Fibroblast of mammary gland (primary cell): ENCODE measurements at regions not wholly inside any gene's neighbourhood (a gene's known extent, or its start where the extent isn't known, plus 50 kb on each side); places are given as distances from the start of the nearest gene placed in this dataset.

ENCODE experiments used
- DNase-seq: peaks from one replicate; pipeline ENCODE4 v3.0.0-alpha.2; 2010; ENCODE audit warnings: low read depth
- H3K4me3 ChIP-seq: 2 replicates; pipeline ENCODE4 v1.5.1; 2011; ENCODE audit warnings: low read depth, mild to moderate bottlenecking, low read length, moderate library complexity; ENCODE audit not compliant: control insufficient read depth
- TF ChIP-seq, protein P1 (sequence below): conservative IDR thresholded peaks from 2 replicates; pipeline ENCODE4 v1.5.1; 2011; ENCODE audit warnings: low read depth, low read length, inconsistent platforms; ENCODE audit not compliant: control insufficient read depth, insufficient read depth

DNA sequence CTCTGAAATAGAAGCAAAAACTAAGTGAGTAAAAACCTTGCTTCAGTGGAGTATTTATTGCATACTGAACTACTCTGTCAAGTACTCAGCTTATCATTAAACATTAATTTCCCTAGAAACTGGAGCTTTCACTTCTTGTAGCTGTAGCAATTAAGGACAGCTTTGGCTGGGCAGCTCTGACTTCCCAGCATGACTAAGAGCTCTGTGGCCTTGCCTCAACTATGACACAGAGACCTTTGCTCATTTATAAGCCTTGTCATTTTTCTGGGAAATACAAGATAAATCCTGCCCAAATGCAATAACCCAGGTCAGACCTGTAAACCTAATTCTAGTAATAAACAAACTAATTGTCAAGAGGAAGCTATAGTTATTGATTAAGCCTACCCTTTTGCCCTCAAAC is 65.4 kb upstream of the STK32A start:
- no peak overlapping the region for H3K4me3 ChIP-seq
- peak; percentile 85 for DNase-seq
- TF ChIP-seq, protein P1, sequence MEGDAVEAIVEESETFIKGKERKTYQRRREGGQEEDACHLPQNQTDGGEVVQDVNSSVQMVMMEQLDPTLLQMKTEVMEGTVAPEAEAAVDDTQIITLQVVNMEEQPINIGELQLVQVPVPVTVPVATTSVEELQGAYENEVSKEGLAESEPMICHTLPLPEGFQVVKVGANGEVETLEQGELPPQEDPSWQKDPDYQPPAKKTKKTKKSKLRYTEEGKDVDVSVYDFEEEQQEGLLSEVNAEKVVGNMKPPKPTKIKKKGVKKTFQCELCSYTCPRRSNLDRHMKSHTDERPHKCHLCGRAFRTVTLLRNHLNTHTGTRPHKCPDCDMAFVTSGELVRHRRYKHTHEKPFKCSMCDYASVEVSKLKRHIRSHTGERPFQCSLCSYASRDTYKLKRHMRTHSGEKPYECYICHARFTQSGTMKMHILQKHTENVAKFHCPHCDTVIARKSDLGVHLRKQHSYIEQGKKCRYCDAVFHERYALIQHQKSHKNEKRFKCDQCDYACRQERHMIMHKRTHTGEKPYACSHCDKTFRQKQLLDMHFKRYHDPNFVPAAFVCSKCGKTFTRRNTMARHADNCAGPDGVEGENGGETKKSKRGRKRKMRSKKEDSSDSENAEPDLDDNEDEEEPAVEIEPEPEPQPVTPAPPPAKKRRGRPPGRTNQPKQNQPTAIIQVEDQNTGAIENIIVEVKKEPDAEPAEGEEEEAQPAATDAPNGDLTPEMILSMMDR, result no peak

DNA sequence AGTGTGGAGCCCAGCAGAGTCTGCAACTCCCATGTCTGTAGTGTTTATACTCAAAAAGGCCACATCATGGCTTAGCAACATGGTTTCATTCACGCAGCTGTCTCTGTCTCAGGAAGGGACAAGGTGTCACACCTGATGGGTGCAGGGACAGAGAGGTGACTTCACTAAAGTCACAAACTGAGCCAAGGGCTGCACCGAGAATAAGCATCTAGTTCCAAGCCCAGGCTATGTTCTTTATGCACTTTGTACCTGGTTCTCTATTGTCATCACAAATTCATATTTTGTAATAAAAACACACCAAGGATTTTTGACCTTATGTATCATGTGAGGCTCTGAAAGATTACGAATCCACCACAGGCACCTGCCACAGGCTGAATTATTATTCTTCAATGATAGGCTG is 64.9 kb upstream of the STK32A start:
- no peak overlapping the region for H3K4me3 ChIP-seq
- TF ChIP-seq, protein P1, result no peak
- DNase-seq, result no peak

DNA sequence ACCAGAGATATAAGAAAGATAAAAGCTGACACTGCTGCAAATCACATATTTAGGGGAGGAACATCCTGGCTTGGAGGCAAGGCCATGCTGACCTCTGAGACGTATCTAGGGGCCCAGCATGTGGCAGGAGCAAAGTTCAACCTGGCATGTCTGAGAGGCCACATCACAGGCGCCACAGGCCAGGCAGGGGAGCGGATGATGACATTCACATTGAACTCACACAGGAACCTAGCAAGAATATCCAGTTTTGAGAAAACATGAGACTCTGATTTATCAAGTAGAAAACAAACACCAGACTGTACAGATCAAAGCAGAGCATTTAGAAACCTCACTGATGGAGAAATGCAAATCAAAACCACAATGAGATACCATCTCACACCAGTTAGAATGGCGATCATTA is 64.2 kb upstream of the STK32A start:
- no peak overlapping the region for H3K4me3 ChIP-seq
- TF ChIP-seq, protein P1, result no peak
- no peak for DNase-seq

DNA sequence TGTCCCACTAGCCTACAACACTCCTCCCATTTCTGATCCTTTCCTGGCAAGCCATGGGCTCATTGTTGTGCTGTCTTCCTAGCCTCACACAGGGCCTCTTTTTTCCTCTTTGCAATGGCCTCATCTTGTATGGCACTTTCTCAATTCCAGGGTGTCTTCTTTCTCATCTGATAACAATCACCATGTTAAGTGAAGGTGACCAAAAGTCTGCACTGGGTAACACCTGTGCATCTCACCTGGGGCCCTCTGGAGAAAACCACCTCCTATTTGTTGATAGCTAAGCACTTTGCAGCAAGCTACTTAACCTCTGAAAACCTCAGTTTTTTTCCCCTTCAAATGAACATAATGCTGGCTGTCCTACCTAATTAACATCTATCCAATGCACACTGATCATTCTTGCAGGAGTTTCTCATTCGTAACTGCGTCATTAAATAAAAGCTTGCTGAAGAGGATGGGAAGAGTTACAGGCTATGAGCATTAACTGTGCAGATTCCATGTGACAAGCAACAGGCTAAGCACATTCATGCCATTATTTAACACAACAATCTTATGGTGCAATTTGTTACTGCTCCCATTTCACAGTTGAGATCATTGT is 60.1 kb upstream of the STK32A start:
- no peak for DNase-seq
- TF ChIP-seq, protein P1, result no peak
- H3K4me3 ChIP-seq, result no peak overlapping the region

DNA sequence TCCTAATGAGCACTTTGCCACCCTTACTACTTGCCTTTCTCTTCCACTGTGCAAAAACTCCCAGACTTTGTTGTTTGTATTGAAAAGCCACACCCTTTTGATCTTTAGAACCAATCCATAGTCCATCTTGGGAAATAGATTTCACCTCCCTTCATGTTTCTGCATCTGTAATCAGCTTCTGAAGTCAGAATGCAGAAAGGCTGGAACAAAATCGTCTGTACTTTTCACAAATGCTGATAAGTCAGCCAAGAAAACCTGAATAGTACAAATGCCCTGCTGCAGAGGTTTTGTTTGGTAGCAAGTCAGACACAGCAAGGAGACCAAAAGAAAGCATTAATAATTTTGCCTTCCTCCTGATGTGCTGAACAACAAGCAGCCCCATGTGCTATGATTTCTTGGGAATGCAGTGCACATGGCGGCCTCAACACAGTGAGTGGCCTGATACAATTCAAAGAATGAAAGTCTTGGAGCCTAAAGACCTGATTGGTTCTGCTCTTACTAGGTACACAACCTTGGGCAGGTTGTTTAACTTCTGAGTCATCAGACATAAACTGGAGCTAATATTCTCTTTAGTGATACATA is 59.2 kb upstream of the STK32A start:
- TF ChIP-seq, protein P1, result no peak
- no peak overlapping the region for H3K4me3 ChIP-seq
- DNase-seq, result no peak

DNA sequence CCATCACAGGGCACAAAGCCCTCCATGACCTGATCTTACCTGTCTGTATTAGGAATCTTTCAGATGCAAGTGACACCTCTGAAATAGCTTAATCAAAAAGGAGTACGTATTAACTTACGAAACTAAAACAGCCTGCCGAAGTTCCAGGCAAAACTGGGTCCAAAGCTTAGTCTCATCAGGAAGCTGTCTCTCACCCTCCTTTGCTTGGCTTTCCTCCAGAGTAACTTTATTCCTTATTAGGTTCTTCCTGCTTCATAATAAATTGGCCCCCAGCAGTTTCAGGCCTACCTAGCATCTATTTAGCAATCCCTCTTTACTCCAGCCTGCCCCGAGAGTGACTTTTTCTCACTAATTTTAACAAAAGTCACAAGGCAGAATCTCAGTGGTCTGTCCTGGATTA is 58.4 kb upstream of the STK32A start:
- no peak for DNase-seq
- TF ChIP-seq, protein P1, result no peak
- H3K4me3 ChIP-seq, result no peak overlapping the region
